Activated CD4-positive, alpha-beta T cell treated with anti-CD3 and anti-CD28 coated beads, Interleukin-2, amount 10 ng/mL, durations not matched to agents 24 days and 14 days (primary cell): ENCODE measurements at regions not wholly inside any gene's neighbourhood (a gene's known extent, or its start where the extent isn't known, plus 50 kb on each side); places are given as distances from the start of the nearest gene placed in this dataset.

Source experiments
- DNase-seq: peaks from one replicate; pipeline ENCODE4 v3.0.0; 2022
- H3K27ac Mint-ChIP-seq: one replicate; pipeline ENCODE4 v1.8.0; 2022; ENCODE audit warnings: mild to moderate bottlenecking, mixed read lengths
- H3K27me3 Mint-ChIP-seq: one replicate; pipeline ENCODE4 v1.8.0; 2022; ENCODE audit warnings: mixed read lengths
- H3K36me3 Mint-ChIP-seq: one replicate; pipeline ENCODE4 v1.8.0; 2022; ENCODE audit warnings: low read depth, mild to moderate bottlenecking, mixed read lengths
- H3K4me1 Mint-ChIP-seq: one replicate; pipeline ENCODE4 v1.8.0; 2021; ENCODE audit warnings: mixed read lengths
- H3K4me3 Mint-ChIP-seq: one replicate; pipeline ENCODE4 v1.8.0; 2022; ENCODE audit warnings: mild to moderate bottlenecking, moderate library complexity, mixed read lengths
- H3K9me3 Mint-ChIP-seq: one replicate; pipeline ENCODE4 v1.8.0; 2021; ENCODE audit warnings: mixed read lengths
- intact Hi-C: fragments of 100-400 bp; cut with micrococcal nuclease; formaldehyde crosslinking; loops from one replicate; pipeline ENCODE4 v1.15.1; 2023

GRCh38 chr2:187922846-187923245 lies 368.6 kb upstream of the TFPI start:
- intact Hi-C loops: no loop called here
- DNase-seq: no peak
- Mint-ChIP-seq H3K4me3 (no peak overlapping the region), H3K36me3 (no peaks in the 10 kb centered on the region), H3K4me1 (no peaks in the 10 kb centered on the region), H3K27me3 (no peaks in the 10 kb centered on the region), H3K9me3 (no peaks in the 10 kb centered on the region), H3K27ac (no peak overlapping the region)

DNA sequence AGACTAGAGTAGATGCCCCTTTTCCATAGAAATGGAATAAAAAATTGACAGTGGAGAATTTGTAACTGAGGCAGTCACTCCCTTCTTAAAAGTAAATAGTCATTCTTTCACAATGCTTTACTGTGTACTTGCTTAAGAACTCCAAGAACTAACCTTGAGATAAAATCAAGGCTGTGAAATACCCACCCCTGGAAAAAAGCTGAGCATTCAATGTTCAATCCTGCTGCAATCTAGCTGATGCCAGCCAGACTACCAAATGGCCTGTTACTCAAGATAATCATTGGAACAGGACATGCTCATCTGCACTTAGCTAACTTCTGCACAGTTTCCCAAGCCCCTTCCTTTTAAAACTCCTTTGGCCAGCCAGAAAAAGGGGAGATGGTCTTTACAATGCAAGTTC lies 367.4 kb upstream of the GULP1 start:
- H3K27ac Mint-ChIP-seq: no peak overlapping the region
- no peaks in the 10 kb centered on the region for H3K36me3 Mint-ChIP-seq
- H3K9me3 Mint-ChIP-seq: no peaks in the 10 kb centered on the region
- intact Hi-C loops: no loop called here
- no peak overlapping the region for H3K4me3 Mint-ChIP-seq
- DNase-seq: no peak
- no peaks in the 10 kb centered on the region for H3K27me3 Mint-ChIP-seq
- H3K4me1 Mint-ChIP-seq: no peaks in the 10 kb centered on the region

- intact Hi-C loops: no loop called here
- Mint-ChIP-seq H3K4me1 (no peaks in the 10 kb centered on the region), H3K27ac (no peak overlapping the region), H3K9me3 (no peaks in the 10 kb centered on the region), H3K36me3 (no peaks in the 10 kb centered on the region), H3K4me3 (no peak overlapping the region), H3K27me3 (no peaks in the 10 kb centered on the region)
- DNase-seq: no peak
These were observed 357.4 kb upstream of the GULP1 start for GRCh38 chr2:187934236-187934635.

GRCh38 chr2:187934692-187935091 lies 357.0 kb upstream of the GULP1 start:
- Mint-ChIP-seq H3K4me3 (no peak overlapping the region), H3K9me3 (no peaks in the 10 kb centered on the region), H3K36me3 (no peaks in the 10 kb centered on the region), H3K4me1 (no peaks in the 10 kb centered on the region), H3K27me3 (no peaks in the 10 kb centered on the region), H3K27ac (no peak overlapping the region)
- DNase-seq: no peak
- intact Hi-C loops: no loop called here

GRCh38 chr2:187935126-187935525 lies 356.5 kb upstream of the GULP1 start:
- intact Hi-C loops: no loop called here
- Mint-ChIP-seq H3K27ac (no peak overlapping the region), H3K27me3 (no peaks in the 10 kb centered on the region), H3K4me3 (no peak overlapping the region), H3K4me1 (no peaks in the 10 kb centered on the region), H3K36me3 (no peaks in the 10 kb centered on the region), H3K9me3 (no peaks in the 10 kb centered on the region)
- no peak for DNase-seq

- Mint-ChIP-seq H3K27me3 (no peaks in the 10 kb centered on the region), H3K27ac (no peak overlapping the region), H3K9me3 (no peaks in the 10 kb centered on the region), H3K36me3 (no peaks in the 10 kb centered on the region), H3K4me3 (no peak overlapping the region), H3K4me1 (no peaks in the 10 kb centered on the region)
- DNase-seq: no peak
- intact Hi-C loops: no loop called here
These were observed 355.4 kb upstream of the GULP1 start for GRCh38 chr2:187936228-187936627.

DNA sequence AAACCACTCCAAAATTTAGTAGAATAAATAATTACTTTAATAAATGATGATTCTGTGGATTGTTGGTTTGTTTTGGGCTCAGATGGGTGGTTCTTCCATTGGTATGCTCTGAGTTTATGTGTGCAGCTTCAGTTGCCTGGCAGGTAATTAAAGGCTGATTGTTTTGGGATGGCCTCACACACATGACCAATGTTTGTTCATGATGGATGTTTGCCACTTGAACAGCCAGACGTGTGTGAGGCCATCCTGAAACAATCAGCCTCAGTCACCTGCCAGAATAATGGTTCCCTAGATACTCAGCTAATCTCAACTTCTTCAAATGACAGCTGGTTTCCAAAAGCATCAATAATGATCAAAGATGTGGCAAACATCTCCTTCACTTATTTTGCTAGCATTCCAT lies 352.5 kb upstream of the GULP1 start:
- Mint-ChIP-seq H3K36me3 (no peaks in the 10 kb centered on the region), H3K27me3 (no peaks in the 10 kb centered on the region), H3K4me3 (no peak overlapping the region), H3K27ac (no peak overlapping the region), H3K9me3 (no peaks in the 10 kb centered on the region), H3K4me1 (no peaks in the 10 kb centered on the region)
- DNase-seq: no peak
- intact Hi-C loops: no loop called here

DNA sequence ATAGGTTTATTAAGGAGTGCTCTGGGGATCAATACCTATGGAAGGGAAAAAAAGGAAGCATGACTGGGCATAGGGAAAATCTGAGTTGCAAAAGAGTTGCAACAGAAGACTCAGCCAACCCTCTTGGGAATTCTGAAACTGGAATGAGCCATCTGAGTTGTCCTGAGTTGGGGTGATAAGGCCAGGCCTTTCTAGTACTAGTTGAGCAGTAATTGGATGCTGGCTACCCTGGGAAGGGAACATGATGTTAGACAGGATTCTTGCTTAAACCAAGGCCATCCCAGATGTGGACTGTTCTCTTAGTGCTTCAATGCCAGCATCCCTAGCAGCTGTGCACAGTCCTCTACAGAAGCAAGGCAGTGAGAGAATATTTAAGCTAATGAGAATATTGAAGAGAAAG lies 348.8 kb upstream of the GULP1 start:
- intact Hi-C loops: no loop called here
- Mint-ChIP-seq H3K27ac (no peak overlapping the region), H3K27me3 (no peaks in the 10 kb centered on the region), H3K36me3 (no peaks in the 10 kb centered on the region), H3K4me1 (no peaks in the 10 kb centered on the region), H3K4me3 (no peak overlapping the region), H3K9me3 (no peaks in the 10 kb centered on the region)
- no peak for DNase-seq

DNA sequence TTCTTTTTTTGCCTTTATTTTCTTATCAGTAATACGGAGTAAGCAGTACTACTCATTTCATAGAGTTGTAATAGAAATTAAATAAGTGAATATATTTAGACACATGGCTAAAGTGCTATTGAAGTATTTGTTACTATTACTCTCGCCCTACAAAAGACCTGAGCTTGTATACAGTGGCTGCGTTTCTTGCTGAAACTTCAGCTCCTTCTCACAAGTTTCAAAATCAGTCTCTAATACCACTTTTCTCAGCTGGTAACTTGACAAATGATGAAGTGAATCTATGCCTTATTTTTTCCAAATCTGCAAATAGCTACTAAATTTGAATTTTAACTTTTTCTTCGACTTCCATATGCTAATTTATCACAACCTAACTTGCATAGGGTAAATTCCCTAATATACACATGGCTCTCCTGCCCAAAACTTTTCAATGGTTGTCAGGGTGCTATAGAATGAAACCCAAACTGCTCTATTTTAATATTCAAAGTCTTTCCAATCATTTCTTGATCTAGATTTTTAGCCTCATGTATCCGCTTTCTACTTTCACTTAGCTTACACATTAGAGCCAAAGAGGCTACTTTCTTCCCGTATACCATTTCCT lies 347.8 kb upstream of the GULP1 start:
- Mint-ChIP-seq H3K27me3 (no peaks in the 10 kb centered on the region), H3K27ac (no peak overlapping the region), H3K9me3 (no peaks in the 10 kb centered on the region), H3K4me3 (no peak overlapping the region), H3K4me1 (no peaks in the 10 kb centered on the region), H3K36me3 (no peaks in the 10 kb centered on the region)
- no peak for DNase-seq
- intact Hi-C loops: no loop called here

DNA sequence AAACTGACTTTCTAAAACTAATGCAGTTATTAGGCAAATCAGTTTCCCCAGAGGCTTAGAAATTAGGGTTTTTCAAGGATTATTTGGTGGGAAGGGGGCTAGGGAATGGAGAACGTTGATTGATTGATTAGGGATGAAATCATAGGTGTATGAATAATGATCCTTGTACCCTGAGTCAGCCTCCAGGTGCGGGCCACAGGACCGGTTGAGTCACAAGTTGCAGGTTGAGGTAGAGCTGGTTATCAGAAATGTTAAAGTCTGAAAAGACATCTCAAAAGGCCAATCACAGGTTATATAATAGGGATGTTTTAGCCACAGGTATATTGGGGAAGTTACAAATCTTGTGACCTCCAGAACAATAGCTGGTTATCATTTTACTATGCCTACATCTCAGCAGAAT lies 341.8 kb upstream of the GULP1 start:
- intact Hi-C loops: no loop called here
- H3K27me3 Mint-ChIP-seq: no peaks in the 10 kb centered on the region
- H3K4me1 Mint-ChIP-seq: no peaks in the 10 kb centered on the region
- H3K9me3 Mint-ChIP-seq: peaks cover 10% of the 10 kb centered on the region
- DNase-seq: no peak
- H3K4me3 Mint-ChIP-seq: no peak overlapping the region
- no peaks in the 10 kb centered on the region for H3K36me3 Mint-ChIP-seq
- H3K27ac Mint-ChIP-seq: no peak overlapping the region

DNA sequence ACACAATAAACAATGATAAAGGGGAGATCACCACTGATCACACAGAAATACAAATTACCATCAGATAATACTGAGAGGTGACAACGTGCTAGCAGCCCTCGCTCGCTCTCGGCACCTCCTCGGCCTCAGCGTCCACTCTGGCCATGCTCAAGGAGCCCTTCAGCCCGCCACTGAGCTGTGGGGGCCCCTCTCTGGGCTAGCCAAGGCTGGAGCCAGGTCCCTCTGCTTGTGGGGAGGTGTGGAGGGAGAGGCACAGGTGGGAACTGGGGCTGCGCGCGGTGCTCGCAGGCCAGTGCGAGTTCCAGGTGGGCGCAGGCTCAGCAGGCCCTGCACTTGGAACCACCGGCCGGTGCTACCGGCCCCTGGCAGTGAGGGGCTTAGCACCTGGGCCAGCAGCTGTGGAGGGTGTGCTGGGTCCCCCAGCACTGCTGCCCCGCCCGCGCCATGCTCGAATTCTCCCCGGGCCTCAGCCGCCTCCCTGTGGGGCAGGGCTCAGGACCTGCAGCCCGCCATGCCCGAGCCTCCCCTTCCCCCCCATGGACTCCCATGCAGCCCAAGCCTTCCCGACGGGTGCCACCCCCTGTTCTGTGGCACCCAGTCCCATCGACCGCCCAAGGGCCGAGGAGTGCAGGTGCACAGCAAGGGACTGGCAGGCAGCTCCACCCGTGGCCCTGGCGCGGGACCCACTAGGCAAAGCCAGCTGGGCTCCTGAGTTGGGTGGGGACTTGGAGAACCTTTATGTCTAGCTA lies 340.0 kb upstream of the GULP1 start:
- H3K27me3 Mint-ChIP-seq: no peaks in the 10 kb centered on the region
- H3K4me3 Mint-ChIP-seq: no peak overlapping the region
- no peak overlapping the region for H3K27ac Mint-ChIP-seq
- DNase-seq: no peak
- H3K36me3 Mint-ChIP-seq: no peaks in the 10 kb centered on the region
- intact Hi-C loops: no loop called here
- H3K4me1 Mint-ChIP-seq: no peaks in the 10 kb centered on the region
- peaks cover 10% of the 10 kb centered on the region for H3K9me3 Mint-ChIP-seq

DNA sequence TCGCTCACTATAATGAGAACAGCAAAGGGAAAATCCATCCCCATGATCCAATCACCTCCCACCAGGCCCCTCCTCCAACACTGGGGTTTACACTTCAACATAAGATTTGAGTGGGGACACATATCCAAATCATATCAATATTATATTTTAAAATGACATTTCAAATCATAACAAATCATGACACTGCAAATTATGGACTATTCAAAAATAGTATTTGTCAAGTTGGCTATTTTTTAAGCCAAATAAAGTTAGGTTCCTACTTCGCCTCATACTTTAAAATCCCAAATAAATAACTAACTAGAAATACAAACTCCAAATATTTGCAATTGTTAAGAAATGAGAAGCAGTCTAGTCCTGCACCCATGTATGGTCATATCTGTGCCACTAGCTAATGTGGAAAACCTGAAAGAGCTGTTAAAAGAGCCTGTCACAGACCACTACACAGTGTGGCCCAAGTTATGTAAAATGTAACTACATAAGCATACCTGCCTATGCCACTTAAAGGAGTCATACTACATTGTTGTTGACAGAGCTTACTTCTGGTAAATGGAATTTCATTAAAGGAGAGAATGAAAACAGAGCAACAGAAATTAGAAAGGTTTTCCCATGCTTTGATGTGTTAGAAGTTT lies 334.7 kb upstream of the GULP1 start:
- no peaks in the 10 kb centered on the region for H3K36me3 Mint-ChIP-seq
- H3K9me3 Mint-ChIP-seq: peaks cover 4% of the 10 kb centered on the region
- H3K4me3 Mint-ChIP-seq: no peak overlapping the region
- H3K4me1 Mint-ChIP-seq: no peaks in the 10 kb centered on the region
- no peaks in the 10 kb centered on the region for H3K27me3 Mint-ChIP-seq
- no peak overlapping the region for H3K27ac Mint-ChIP-seq
- intact Hi-C loops: no loop called here
- DNase-seq: no peak

GRCh38 chr2:187959821-187960220 lies 331.9 kb upstream of the GULP1 start:
- intact Hi-C loops: no loop called here
- H3K4me1 Mint-ChIP-seq: no peaks in the 10 kb centered on the region
- H3K27ac Mint-ChIP-seq: no peak overlapping the region
- H3K27me3 Mint-ChIP-seq: no peaks in the 10 kb centered on the region
- H3K4me3 Mint-ChIP-seq: no peak overlapping the region
- no peaks in the 10 kb centered on the region for H3K9me3 Mint-ChIP-seq
- H3K36me3 Mint-ChIP-seq: no peaks in the 10 kb centered on the region
- no peak for DNase-seq

DNA sequence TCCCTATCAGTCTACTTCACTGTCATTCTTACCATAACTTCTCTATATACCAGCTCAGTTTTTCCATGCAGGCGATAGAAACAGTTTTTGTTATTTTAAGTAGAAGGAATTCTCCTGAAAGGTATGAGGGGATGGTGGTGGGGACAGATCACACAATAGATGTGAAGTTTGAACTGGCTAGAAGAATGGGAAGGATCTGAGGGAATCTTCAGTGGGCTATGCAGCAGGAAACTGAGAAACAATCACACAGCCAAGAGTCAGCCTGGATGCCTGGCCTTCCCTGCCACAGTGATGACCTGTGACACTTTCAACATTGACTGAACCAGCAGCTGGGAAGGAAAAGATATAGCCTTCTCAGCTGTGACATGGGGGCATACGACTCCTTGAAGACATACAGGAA lies 329.1 kb upstream of the GULP1 start:
- H3K4me1 Mint-ChIP-seq: no peaks in the 10 kb centered on the region
- no peak for DNase-seq
- no peaks in the 10 kb centered on the region for H3K27me3 Mint-ChIP-seq
- no peak overlapping the region for H3K27ac Mint-ChIP-seq
- no peaks in the 10 kb centered on the region for H3K9me3 Mint-ChIP-seq
- H3K4me3 Mint-ChIP-seq: no peak overlapping the region
- intact Hi-C loops: no loop called here
- no peaks in the 10 kb centered on the region for H3K36me3 Mint-ChIP-seq

GRCh38 chr2:187964746-187965145 lies 326.9 kb upstream of the GULP1 start:
- intact Hi-C loops: no loop called here
- H3K9me3 Mint-ChIP-seq: no peaks in the 10 kb centered on the region

More at GRCh38 chr2:187964746-187965145, 326.9 kb upstream of the GULP1 start:
- no peak overlapping the region for H3K4me3 Mint-ChIP-seq
- DNase-seq: no peak
- H3K4me1 Mint-ChIP-seq: no peaks in the 10 kb centered on the region
- no peaks in the 10 kb centered on the region for H3K36me3 Mint-ChIP-seq
- no peak overlapping the region for H3K27ac Mint-ChIP-seq
- no peaks in the 10 kb centered on the region for H3K27me3 Mint-ChIP-seq
